PC-3 (cell line): ENCODE measurements at regions not wholly inside any gene's neighbourhood (a gene's known extent, or its start where the extent isn't known, plus 50 kb on each side); places are given as distances from the start of the nearest gene placed in this dataset.
"Not testable (repeated sequence)": the region's sequence is repeated elsewhere in the genome, so short reads cannot be mapped to it uniquely, and the experiment has no call there.

Source experiments
- EZH2 ChIP-seq: fragments of 300-600 bp; sonication (generic); IDR thresholded peaks from one replicate; pipeline ENCODE4 v1.6.1; 2017; ENCODE audit warnings: antibody characterized with exemption, mild to moderate bottlenecking, low read length; ENCODE audit not compliant: unreplicated experiment
- TF ChIP-seq, protein P1 (sequence below): fragments of 300-600 bp; sonication (generic); conservative IDR thresholded peaks from 2 replicates; pipeline ENCODE4 v1.5.1; 2017; ENCODE audit warnings: antibody characterized with exemption, low read depth, mild to moderate bottlenecking, low read length

DNA sequence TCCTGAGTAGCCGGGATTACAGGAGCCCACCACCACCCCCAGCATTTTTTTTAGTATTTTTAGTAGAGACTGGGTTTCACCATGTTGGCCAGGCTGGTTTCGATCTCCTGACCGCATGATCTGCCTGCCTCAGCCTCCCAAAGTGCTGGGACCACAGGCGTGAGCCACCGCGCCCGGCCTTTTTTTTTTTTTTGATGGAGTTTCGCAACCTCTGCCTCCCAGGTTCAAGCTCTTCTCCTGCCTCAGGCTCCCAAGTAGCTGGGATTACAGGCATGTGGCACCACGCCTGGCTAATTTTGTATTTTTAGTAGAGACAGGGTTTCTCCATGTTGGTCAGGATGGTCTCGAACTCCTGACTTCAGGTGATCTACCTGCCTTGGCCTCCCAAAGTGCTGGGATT is 60.2 kb upstream of the PAXBP1 start:
- TF ChIP-seq, protein P1, sequence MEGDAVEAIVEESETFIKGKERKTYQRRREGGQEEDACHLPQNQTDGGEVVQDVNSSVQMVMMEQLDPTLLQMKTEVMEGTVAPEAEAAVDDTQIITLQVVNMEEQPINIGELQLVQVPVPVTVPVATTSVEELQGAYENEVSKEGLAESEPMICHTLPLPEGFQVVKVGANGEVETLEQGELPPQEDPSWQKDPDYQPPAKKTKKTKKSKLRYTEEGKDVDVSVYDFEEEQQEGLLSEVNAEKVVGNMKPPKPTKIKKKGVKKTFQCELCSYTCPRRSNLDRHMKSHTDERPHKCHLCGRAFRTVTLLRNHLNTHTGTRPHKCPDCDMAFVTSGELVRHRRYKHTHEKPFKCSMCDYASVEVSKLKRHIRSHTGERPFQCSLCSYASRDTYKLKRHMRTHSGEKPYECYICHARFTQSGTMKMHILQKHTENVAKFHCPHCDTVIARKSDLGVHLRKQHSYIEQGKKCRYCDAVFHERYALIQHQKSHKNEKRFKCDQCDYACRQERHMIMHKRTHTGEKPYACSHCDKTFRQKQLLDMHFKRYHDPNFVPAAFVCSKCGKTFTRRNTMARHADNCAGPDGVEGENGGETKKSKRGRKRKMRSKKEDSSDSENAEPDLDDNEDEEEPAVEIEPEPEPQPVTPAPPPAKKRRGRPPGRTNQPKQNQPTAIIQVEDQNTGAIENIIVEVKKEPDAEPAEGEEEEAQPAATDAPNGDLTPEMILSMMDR = not testable (repeated sequence)
- not testable (repeated sequence) for TF ChIP-seq EZH2
